ENCODE measurements at regions not wholly inside any gene's neighbourhood (a gene's known extent, or its start where the extent isn't known, plus 50 kb on each side); places are given as distances from the start of the nearest gene placed in this dataset.
A peak's percentile ranks its signal among the peaks of the same experiment; 100 is the strongest.

DNA sequence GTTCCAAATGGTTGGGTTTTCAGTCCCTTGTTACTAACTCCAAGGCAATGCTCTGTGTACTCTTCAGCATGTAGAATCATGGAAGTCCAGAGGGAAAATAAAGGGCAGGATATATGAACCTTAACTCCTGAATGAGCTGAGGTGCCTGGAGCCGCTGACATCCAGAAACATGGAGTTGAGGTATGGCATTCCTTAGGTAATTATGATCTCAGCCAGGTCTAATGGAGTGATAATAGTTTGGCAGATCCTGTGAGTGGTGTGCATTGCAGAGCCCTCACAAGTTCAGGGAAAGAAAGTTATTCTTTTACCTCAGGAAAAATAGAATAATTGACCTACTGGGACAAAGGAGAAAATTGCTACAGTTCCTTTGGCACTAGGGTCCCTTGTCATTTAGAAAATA is 369.1 kb downstream of the ZNF608 start:
- no peak for DNase-seq (ENCODE audit: low read depth)

DNA sequence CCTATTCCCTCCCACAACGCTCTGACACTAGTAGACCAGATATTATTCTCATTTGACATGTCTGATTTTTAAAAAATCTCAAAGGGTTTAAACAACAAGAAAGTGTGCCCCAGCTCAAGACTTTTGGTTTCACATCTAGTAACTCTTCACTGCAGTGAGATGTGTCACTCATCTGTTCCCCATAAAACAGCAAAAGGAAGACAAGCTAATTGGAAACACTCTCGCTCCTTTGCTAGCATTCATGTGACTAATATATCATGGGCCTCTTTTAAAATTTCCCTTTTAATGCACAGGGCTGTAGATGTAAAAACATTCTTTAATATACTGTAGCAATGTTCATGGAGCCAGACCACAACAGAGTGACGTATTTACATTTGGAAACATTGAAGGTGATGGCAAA is 372.6 kb downstream of the ZNF608 start:
- no peak for DNase-seq (ENCODE audit: low read depth)

DNA sequence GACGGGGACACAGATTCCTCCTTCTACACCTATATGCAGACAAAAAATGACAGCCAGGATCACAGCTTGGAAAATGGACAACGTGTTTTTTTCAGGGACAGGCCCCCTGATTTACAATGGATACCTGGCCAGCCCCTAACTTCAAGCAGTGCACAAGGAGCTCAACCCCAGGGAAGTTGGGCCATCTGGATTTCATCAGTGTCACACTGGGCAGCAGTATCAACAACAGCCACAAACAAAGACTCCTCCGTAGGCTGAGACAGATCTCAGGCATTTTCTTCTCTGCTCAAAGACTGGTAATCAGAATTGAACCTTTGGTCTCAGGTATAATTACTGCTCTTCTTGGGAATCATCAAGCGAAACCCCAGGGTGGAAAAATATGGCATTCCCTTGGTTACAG is 374.0 kb downstream of the ZNF608 start:
- DNase-seq (ENCODE audit: low read depth): no peak

DNA sequence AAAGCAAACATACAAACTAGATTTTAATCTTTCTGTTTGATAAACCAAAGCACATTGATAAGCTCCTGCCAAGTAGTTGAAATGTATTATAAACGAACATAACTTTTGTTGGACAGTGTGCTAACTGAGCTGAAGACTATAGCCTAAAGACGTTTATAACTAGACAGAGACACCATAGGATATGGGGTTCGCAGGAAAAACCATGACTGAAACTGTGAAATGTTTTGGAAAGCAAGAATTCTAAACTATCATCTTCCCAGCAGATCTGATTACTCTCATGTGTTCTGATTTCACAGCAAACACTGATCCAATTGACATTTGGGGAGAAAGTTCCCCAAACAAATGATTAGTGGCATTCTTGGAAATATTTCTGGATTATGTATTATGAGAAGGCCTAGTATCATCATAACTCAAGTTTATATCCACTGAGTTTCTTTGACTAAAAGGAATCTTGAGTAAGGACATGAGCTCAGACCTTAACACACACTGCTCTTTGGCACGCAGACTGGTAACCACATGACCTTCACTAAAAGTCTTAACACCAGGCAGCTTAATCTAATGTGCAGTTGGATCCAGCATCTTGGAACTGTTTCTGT is 375.2 kb downstream of the ZNF608 start:
- DNase-seq (ENCODE audit: low read depth): peak; percentile 61

DNA sequence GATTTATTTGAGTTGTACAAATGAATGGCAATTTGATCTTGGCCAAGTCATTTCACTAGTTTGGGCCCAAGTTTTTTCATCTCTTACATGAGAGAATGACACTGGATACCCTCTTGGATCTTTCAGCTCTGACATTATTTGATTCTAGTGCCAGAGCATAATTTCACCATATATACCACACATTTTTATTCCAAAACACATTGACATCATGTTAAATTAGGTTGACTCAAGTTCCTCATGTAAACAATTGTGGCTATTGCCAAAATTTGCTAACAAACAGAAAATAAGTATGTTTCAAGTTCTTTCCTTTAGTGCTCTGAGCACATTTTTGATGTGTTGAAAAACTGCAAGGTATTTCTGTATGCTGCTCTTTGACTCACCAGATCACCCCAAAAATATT is 375.8 kb downstream of the ZNF608 start:
- DNase-seq (ENCODE audit: low read depth): no peak

DNA sequence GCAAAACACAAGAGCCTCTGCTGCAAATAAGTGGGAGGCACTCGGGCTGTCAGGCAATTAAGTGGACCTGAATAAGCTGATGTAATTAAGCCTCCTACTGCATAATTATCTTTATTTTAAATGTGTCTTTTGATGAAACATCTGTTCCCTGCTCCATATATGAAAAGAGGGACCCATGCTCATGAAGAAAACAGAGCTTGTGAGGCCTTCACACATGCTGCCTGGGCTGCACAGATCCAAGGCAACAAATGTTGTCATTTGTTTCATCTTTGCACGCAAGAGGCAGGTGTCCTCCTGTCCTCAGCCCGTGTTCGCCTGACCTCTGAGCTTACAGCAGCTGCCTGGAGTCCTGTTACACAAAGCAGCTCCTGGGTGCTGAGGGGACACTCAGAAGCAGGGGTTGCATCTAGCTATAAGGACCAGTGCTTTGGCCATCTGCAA is 381.1 kb downstream of the ZNF608 start:
- no peak for DNase-seq (ENCODE audit: low read depth)

DNA sequence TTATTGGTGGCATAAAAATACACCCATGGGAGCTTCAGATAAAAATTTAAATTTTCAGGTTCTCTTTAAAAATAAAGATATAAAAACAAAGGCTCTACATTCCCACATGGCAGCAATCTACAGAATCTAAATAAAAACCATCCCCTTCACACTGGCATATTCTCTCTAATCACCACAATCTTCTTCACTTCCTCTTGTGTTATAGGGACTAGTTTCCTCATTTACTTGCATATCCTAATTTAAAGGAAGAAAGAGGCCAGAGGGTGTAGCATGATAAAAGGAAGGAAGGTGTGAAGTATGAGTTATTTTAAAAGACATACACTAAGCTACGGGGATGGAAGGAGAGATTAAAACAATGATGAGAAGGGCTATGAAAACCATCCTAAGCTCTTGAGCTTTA is 390.5 kb downstream of the ZNF608 start:
- no peak for DNase-seq (ENCODE audit: low read depth)

DNA sequence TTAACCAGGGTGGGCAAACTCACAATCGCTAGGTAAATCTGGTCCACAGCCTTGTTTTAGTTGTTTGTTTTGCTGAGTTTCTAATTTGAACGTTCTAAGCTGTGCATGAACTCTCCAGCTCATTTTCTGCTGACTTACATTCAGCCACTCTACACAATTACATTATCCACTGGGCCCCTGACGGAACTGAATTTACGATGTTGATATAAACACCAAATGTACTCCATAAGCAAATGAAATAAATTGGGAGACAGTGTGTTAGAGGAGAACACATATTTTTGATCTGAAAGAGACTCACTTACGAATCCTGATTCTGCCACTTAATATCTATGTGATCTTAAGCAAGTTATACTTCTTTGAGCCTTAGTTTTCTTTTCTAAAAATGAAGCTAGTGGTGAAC is 393.4 kb downstream of the ZNF608 start:
- no peak for DNase-seq (ENCODE audit: low read depth)

DNA sequence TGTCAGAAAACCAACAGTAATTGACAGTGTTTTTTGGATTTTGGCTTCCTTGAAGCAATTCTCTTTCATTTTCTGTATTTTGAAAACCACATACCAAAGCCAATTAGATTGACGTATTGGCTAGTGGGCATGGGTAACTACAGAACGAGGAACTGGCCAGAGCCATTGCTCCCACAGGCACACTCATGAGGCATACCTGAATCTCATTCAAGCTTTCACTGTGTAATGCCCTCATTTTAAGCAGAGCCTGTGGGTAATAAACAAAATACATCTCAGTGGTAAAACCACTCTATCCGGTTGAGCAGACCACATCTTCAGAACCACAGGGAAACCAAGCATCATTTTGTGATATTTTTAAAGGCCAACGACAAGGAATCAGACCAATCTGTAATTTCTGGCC is 394.1 kb downstream of the ZNF608 start:
- no peak for DNase-seq (ENCODE audit: low read depth)

DNA sequence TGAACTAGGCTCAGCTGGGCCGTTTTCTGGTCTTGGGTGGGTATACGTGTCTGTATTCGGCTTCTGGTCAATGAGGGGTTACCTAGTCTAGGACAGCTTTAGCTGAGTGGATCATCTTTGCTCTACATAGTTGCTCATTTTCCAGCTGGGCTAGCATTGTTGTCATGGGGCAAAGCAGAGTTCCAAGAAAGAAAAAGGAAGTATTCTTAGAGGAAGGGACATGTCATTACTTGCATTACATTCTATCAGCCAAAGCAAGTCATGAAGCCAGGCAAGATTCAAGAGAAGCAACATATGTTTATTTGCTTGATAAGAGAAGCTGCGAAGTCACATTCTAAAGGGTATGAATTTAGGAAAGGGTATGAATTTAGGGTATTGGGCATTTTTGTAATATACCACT is 396.5 kb downstream of the ZNF608 start:
- DNase-seq (ENCODE audit: low read depth): no peak

DNA sequence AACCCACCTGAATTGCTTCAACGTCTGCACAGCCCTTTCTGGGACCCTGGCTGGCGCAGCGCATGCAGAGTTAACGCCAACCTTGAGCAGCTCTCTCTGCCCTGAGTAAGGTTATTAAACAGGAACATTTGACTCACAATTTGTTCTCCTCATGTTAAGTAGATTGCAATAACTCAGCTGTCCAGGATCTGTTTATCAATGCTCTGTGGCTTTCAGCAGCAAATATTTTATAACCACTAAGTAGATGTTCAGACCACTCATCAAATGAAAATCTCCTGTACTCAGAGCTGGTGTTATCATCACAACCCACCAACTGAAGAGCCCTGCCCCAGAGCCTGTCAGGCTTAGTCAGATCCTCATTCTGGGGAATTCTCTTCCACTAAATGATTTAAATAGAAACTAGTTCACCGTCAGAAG is 403.0 kb downstream of the ZNF608 start:
- peak; percentile 76 for DNase-seq (ENCODE audit: low read depth)

DNA sequence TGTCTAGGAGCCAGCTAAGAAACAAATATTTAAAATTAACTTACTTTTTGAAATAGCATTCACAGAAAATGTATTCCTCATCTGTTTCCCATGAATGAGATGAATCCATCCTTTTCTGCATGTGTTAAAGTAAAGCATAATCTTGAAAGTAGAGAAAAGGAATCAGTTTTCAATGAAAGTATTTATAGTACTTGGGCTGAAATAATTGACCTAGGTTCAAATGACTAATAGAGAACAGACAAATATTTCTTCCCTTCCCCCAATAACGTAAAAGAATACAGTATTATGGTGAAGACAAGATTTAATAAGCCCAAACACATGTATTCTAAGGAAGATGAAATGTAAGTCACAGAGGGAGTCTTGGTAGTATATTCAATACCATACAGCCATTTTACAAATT is 403.5 kb downstream of the ZNF608 start:
- DNase-seq (ENCODE audit: low read depth): peak; percentile 17

DNA sequence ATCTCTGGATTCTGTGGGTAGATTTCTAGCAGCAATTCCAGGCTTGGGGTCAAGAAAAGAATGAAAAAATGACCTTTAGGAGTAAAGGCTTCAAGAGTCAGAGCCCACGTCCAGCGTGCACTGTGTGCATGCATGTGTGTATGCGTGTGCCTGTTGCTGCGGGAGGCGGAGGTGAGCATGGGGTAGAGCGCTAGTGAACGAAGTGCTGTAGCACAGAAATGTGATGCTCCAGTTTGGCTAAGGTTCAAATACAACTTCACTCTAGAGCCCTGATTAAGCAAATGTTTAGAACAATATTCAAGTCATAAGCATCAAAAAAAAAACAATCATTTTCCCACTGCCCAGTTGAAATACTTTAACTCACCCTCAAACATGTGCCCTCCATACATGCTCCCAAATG is 403.9 kb downstream of the ZNF608 start:
- DNase-seq (ENCODE audit: low read depth): peak; percentile 18

DNA sequence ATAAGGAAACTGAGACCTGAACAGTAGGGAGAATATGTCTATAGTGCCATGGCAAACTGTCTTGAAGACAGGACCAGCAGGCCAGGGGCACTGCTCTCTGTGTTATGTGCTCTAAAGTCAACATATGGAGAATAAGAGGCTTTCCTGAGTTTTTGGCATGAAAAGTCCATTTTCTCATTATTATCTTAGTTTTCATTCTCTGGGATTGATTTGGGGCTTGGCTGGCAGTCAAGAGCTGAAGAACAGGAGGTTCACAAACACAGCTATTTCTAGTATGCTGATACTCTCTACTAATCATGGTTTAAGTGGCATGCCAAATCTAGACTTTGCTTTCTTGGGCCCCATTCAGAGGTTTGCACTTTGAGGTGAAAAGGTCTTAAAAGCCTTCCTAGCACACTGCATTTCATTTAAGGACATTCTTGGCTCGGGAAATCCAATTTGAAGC is 404.4 kb downstream of the ZNF608 start:
- peak; percentile 93 for DNase-seq (ENCODE audit: low read depth)

DNA sequence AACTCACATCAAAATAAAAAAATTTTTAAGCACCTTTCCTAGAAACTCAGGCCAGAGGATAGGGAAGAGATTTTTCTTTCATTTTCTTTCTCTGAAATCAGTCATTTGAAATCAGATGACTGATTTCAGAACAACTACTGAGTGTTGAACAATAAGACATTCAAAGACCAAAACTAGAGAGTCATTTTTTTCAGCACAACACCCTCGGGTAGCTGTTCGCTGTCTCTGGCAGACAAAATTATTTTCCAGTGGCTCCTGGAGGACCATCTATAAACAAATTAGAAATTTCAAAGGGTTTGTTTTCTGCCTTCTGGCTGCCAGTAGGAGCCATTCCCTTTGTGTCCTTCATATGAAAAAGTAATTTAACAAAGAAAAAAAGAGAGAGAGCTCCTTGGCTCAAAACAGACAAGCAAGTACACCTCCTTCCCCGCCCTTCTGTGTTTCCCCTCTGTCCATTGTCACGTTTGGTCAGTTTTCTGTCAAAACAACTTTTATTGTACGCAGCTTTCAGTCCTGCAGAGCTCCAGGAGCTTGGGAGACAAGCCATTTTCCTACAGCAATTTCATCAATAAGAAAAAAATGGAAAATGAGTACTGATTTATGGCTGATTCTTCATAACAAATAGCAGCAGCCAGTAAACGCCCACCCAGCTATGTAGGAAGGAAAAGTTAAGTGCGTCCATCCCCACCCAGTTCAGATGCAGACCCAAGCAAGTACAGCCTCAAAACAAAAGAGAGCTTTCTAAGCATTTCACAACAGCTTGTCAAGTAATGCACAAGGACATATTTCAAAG is 405.2 kb downstream of the ZNF608 start:
- peak; percentile 12 for DNase-seq (ENCODE audit: low read depth)

DNA sequence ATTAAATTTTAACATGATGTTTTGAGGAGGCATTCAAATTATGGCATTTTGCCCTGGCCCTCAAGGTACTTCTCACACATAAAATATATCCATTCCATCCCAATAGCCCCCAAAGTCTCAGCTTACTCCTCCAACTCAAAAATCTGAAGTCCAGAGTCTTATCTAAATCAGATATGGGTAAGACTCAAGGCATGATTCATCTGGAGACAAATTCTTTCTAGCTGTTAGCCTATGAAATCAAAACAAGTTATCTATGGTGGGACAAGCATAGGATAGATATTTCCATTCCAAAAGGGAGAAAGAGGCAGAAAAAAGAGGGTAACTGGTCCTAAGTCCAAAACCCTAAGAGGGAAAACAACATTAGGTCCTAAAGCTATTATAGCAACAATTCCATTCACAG is 408.4 kb downstream of the ZNF608 start:
- DNase-seq (ENCODE audit: low read depth): no peak

DNA sequence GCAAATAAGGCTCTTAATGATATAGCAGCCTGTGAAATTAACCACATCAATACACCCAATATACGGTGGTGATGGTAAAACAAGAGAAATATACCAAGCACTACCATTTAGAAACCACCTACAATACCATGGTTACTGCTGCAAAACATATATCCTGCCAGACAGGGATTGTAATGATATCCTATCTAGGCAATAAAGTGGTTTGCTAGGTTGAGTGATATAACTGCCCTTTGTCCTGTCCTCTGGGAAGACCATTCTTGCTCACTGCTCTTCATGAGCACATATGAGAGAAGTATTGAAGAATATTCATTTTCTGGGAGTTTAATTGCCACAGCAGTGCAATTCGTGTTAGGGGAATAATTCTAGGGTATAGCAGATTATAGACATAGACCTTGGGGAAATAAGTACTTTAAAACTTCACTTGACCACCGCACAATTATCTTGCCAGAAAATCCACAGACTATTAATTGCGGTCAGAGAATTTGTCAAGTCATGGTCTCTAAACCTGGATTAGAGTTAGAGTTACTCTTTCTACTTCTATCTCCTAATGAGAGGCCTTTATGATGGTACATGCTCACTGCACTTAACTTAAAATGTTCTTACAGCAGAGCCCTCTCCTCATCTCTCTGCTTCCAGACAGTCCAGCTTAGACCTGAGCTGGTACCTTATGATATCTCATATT is 413.0 kb downstream of the ZNF608 start:
- DNase-seq (ENCODE audit: low read depth): no peak

DNA sequence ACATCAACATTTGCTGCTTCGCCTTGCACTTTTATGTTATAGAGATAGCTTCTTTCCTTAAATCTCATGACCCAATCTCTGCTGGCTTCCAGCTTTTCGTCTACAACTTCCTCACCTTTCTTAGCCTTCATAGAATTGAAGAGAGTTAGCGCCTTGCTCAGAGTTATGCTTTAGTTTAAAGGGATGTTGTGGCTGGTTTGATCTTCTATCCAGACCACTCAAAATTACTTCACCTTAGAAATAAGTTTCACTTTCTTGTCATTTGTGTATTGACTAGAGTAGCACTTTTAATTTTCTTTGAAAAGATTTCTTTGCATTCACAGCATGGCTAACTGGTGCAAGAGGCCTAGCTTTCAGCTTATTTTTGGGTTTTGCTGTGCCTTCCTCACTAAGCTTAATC is 414.2 kb downstream of the ZNF608 start:
- DNase-seq (ENCODE audit: low read depth): no peak

DNA sequence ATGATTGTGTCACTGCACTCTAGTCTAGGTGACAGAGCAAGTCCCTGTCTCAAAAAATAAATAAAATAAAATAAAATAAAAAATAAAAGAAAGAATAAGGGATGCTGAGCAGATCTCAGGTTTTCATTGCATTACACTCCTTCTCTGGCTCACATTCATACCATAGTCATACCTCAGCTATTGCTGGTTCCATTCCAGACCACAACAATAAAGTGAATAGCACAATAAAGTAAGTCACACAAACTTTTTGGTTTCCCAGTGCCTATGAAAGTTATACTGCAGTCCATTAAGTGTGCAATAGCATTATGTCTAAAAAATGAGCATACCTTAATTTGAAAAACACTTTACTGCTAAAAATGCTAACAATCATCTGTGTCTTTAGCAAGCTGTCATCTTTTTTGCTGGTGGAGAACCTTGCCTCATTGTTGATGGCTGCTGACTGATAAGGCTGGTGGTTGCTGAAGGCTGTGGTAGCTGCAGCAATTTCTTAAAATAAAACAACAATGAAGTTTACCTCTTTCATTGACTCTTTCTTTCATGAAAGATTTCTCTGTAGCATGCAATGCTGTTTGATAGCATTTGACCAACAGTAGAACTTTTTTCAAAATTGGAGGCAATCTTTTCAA is 415.7 kb downstream of the ZNF608 start:
- no peak for DNase-seq (ENCODE audit: low read depth)

DNA sequence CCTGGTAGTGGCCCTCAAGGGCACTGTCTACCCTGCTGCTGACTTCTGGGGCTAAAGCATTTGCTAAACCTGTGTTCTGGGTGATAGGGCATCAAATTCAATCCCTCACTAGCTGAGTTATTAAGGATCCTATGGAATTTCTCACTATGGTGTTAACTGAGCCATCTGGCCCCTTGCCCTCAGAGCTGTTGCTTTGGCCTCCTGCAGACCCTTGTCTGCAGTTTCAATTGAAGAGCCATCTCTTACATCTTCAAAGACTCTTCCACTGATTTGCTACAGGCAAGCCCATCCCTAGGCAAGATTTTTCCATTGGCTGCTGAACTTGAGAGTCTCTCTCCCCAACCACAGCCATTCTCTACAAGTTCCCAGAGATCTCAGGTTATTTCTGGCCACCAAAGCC is 418.2 kb downstream of the ZNF608 start:
- DNase-seq (ENCODE audit: low read depth): no peak

DNA sequence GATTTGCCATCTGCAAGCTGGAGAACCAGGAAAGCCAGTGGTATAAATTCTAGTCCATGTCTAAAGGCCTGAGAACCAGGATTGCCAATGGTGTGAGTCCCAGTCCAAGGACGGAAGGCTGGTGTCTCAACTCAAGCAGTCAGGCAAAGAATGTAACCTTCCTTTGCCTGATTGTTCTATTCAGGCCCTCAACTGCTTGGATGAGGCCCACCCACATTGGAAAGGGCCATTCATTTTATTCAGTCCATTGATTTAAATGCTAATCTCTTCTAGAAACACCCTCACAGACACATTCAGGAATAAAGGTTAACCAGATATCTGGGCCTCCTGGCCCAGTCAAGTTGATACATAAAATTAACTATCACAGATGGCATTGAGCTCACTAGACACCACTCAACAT is 427.8 kb downstream of the ZNF608 start:
- DNase-seq (ENCODE audit: low read depth): no peak

DNA sequence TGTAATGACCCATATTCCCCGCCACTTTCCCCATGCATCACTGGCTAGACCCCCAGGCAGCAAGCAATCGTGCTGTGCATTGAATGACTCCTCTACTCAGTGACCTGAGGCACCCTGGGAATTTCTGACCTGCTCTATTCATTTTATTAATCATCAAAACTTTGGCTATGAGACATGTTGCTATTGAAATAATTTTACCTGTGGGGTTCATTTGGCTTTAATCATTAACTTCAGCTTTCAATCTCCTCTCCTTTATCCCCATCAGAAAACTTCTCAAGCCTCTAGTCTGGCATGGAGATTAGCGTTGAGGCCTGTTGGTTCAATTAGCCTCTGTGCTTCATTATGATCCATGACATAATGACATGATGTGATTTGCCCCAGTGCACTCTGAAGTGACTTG is 429.0 kb downstream of the ZNF608 start:
- no peak for DNase-seq (ENCODE audit: low read depth)

Data from fibroblast of the conjunctiva (primary cell).